Subcutaneous abdominal adipose tissue (tissue), 5 donors: ENCODE measurements at regions not wholly inside any gene's neighbourhood (a gene's known extent, or its start where the extent isn't known, plus 50 kb on each side); places are given as distances from the start of the nearest gene placed in this dataset.

Experiments
- H3K27ac ChIP-seq: one replicate; pipeline ENCODE4 v1.7.0; 2013; ENCODE audit warnings: low read depth, mild to moderate bottlenecking, inconsistent platforms, low read length, moderate library complexity
- H3K27me3 ChIP-seq, 5 donors: one replicate each; pipeline ENCODE4 v1.7.0; 2013; ENCODE audit warnings: low read length in 5 of 5, inconsistent platforms in 1 of 5; ENCODE audit not compliant: control insufficient read depth in 5 of 5, insufficient read depth in 4 of 5
- H3K36me3 ChIP-seq, 5 donors: one replicate each; pipeline ENCODE4 v1.7.0; 2013; ENCODE audit warnings: low read length in 5 of 5; ENCODE audit not compliant: control insufficient read depth in 5 of 5, insufficient read depth in 5 of 5
- H3K4me1 ChIP-seq, 5 donors: one replicate each; pipeline ENCODE4 v1.7.0; 2013; ENCODE audit warnings: low read length in 5 of 5, mild to moderate bottlenecking in 3 of 5, moderate library complexity in 1 of 5; ENCODE audit not compliant: control insufficient read depth in 5 of 5, insufficient read depth in 5 of 5
- H3K4me3 ChIP-seq, 5 donors: one replicate each; pipeline ENCODE4 v1.7.0; 2013; ENCODE audit warnings: low read length in 5 of 5, low read depth in 1 of 5
- H3K9ac ChIP-seq, 5 donors: one replicate each; pipeline ENCODE4 v1.7.0; 2013; ENCODE audit warnings: low read length in 5 of 5, mild to moderate bottlenecking in 4 of 5, moderate library complexity in 3 of 5
- H3K9me3 ChIP-seq, 5 donors: one replicate each; pipeline ENCODE4 v1.7.0; 2013; ENCODE audit warnings: low read length in 5 of 5; ENCODE audit not compliant: control insufficient read depth in 5 of 5
- donor health status: healthy.
- donor health status: healthy.
- donor health status: healthy.
- donor health status: healthy.
- donor health status: healthy.

DNA sequence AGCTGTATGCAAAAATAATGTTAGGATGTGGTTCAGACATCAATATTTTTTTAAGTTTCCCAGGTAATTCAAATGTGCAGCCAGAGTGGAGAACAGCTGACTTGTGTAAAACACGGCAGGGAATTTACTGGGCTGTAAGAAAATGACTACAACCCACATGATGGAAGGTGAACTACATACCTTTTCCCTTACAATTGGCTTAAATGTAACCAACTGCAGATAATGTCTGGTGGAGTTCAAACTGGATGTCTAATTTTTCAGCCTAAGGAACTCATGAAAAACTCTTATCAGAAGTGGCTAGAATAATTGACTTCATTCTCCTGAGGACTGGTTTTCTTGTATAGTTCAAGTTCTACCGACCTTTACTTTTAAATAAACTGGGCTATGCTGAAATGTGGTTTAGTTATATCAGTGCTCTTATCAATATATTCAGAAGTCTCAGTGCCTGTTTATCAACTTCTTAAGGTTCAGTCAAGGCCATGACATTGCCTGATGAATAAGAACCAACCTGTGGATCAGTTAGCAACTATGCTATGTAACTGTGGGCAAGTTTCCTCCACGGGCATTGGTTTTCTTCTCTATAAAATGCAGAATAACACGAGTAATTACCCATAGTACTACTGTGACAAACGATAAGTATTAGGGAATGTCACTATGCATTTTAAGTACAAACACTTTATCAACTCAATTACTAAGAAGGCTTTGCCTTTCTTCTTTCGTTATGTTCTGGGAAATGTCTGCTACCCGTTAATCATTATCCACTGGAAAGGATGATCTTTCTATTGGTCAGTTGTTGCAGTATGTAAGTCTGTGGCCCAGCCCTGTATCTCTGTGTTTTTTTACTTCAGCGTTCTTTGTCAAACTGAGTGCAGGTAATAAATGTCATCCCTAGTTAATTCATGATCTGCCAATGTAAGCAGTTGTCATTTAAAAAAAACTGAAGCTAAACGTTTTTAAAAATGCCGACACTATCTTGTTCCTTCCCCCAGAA lies 181.6 kb downstream of the PCDH7 start:
- Histone ChIP-seq H3K36me3 (no peaks in the 10 kb centered on the region), H3K9me3 (no peaks in the 10 kb centered on the region), H3K4me1 (no peaks in the 10 kb centered on the region), H3K4me3 (no peak overlapping the region), H3K27me3 (no peaks in the 10 kb centered on the region), H3K27ac (no peak overlapping the region), H3K9ac (no peak overlapping the region)

DNA sequence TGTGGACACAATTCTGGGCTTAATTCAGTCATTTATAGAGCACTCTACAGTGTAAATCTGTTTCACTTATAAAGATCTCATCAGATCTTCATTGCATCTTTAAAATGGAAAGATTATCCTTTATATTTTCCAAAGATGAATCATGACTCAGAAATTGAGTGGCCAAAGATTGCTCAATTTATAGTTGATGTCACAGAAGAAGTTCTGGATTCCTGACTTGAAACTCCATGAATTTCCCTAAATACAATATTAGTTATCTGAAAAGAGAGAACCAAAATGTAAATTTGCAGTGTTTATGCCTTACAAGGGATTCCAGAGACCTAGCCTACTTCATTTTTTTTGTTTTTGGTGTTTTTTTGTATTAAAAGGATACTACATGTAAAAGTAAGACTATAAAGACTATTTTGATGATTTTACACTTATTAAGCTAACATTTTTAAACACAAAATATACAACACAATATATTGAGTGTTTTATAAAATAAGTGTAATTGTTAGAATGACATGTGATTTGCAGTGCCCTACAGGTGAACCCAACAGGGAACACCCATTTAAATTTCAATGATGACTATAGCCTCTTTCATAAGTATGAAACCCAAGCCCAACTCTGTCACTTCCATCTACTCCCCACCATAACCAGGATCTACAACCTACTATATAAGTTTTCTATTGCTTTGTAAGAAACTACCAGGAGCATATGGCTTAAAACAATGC lies 183.5 kb downstream of the PCDH7 start:
- H3K9me3 ChIP-seq = no peaks in the 10 kb centered on the region
- H3K4me1 ChIP-seq = no peaks in the 10 kb centered on the region
- H3K27ac ChIP-seq = no peak overlapping the region
- H3K4me3 ChIP-seq = no peak overlapping the region
- H3K36me3 ChIP-seq = no peaks in the 10 kb centered on the region
- no peaks in the 10 kb centered on the region for H3K27me3 ChIP-seq
- no peak overlapping the region for H3K9ac ChIP-seq

DNA sequence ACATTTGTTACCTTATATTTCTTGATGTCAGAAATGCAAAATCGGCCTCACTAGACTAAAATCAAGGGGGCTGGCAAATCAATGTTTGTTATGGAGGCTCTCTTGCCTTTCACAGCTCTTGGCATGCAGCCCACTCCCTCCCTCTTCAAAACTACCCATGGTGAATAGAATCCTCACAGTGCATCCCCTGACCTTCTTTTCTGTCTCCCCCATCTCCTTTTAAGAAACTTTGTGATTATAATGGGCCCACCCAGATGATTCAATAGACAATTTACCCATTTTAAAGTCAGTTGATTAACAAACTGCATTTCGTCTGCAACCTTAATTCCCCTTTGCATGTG lies 184.0 kb downstream of the PCDH7 start:
- H3K27me3 ChIP-seq = no peaks in the 10 kb centered on the region
- no peaks in the 10 kb centered on the region for H3K4me1 ChIP-seq
- H3K9ac ChIP-seq = no peak overlapping the region
- no peaks in the 10 kb centered on the region for H3K36me3 ChIP-seq
- H3K4me3 ChIP-seq = no peak overlapping the region
- no peak overlapping the region for H3K27ac ChIP-seq
- H3K9me3 ChIP-seq = no peaks in the 10 kb centered on the region

DNA sequence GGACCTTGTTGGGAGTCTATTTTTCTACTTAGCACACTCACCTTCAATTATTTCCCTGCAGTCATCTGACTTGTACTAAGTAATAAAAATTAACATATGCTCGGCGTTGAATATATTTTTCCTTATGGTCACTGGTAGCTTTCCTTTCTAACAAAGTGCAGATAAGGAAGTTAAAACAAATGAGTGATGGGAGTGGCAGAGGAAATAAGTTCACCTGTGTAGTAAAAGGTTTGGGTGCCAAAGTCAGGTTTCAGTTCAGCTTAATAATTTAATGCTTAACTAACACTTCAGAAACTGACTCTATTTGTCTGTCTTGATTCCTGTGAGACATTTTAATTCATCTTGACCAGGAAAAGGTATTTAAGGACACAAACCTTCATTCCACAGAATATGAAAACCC lies 184.4 kb downstream of the PCDH7 start:
- no peaks in the 10 kb centered on the region for H3K36me3 ChIP-seq
- no peaks in the 10 kb centered on the region for H3K9me3 ChIP-seq
- no peak overlapping the region for H3K27ac ChIP-seq
- H3K27me3 ChIP-seq = no peaks in the 10 kb centered on the region
- H3K4me1 ChIP-seq = no peaks in the 10 kb centered on the region
- H3K9ac ChIP-seq = no peak overlapping the region
- no peak overlapping the region for H3K4me3 ChIP-seq

DNA sequence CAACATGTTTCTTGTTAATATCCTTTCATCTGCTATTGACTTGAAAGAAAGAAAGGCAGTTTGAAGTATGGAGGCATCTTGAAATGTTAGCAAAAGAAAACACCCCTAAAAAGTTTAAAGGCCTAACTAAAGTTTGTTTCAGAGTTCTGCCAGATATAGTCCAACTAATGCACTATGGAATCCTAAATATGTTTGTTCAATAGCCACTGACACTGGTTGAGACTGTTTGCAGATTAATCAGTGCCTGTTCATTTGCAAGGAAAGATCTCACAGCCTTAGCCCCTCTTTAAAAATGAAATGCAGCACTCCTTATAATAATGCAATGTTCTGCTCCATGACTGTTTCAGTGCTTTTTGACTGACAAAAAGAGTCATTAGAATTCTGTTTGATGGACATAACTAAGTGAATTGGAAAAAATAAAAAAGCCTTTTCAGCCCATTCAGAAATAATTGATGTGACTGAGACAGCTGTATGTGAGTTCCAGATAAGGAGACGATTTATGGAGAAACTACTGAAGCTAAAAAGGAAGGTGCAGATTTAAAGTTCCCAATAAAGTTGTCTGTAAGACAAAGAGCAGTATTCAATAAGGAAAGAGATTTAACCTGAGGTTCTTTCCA lies 192.0 kb downstream of the PCDH7 start:
- H3K27ac ChIP-seq = no peak overlapping the region
- no peaks in the 10 kb centered on the region for H3K27me3 ChIP-seq
- H3K9me3 ChIP-seq = no peaks in the 10 kb centered on the region
- no peak overlapping the region for H3K9ac ChIP-seq
- H3K36me3 ChIP-seq = no peaks in the 10 kb centered on the region
- H3K4me1 ChIP-seq = no peaks in the 10 kb centered on the region
- no peak overlapping the region for H3K4me3 ChIP-seq

DNA sequence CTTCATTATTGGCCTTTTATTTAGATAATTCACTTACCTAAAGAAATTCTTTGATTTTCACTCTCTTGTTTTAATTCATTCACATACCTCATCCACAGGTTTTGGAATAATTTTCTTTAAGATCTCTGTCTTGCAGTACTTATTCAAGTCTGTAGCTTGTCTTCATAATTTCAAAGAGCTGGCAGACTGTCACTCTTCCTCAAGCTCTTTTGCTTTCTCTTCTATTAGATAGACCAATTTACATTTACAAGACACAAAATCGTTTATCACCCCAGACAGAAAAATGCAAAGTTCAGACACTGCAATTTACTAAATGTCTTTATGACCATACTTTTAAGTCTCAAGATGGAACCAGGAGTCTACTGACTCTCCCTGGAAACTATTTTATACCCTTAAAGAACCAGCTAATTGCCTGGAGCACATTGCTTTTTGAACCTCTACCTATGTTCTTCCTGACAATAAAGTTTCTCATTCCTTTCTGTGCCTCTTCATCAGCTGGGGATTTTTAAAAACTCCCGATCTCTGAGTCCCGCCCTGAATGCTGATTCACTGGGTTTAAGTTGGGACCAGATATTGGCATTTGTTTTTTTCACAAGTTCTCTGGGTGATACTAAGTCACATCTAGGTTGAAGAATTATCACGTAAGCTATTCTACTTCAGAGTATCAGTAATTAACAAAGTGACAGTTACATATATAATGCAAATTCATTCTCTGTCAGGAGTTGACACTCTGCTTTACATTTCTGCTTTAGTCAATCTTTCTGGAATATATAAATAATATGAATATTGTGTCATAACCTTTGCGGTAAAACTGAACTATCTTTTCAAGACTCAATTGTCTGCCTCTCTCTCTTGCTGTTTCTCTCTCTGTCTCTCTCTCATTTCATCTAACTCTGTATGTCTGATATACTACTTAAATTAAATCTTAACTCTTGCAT lies 196.4 kb downstream of the PCDH7 start:
- Histone ChIP-seq H3K9me3 (no peaks in the 10 kb centered on the region), H3K36me3 (no peaks in the 10 kb centered on the region), H3K4me1 (no peaks in the 10 kb centered on the region), H3K27ac (no peak overlapping the region), H3K27me3 (no peaks in the 10 kb centered on the region), H3K9ac (no peak overlapping the region), H3K4me3 (no peak overlapping the region)

DNA sequence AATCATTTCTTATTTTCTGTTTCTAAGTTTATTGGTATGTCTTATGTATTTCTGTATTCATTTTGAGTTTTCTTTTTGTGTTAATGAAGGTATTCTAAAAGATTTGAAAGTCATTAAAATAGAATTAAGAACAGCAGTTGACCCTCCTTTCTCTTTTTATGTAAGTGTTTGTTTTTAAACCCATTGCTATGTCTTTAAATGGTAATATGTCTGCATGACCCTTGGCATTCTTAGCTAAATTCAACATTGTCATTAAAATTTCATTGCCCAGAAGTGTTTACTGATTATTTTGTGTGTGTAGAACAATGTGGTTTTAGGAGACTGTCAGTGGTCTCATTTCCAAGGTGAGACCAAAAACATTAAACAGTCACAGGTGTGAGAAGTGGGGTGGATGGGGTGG lies 197.8 kb downstream of the PCDH7 start:
- Histone ChIP-seq H3K4me3 (no peak overlapping the region), H3K9me3 (no peaks in the 10 kb centered on the region), H3K36me3 (no peaks in the 10 kb centered on the region), H3K27me3 (no peaks in the 10 kb centered on the region), H3K9ac (no peak overlapping the region), H3K4me1 (no peaks in the 10 kb centered on the region), H3K27ac (no peak overlapping the region)

DNA sequence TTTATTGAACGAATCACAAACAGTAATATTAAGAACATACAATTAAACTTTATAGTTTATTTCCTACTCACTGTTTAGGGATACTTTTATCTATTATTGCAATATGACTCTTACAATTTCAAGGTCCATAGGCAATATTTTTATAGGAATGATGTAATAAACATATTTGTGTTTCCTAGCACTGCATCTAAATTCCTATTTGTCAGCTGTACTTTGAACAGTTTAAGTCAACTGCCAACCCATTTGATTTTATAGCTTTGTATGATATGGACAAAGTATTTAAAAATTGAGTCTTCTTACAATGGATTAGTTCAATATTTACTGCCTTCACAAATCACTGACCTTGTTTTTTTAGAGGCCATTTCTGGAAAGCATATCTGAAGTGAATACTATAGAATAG lies 199.3 kb downstream of the PCDH7 start:
- H3K27me3 ChIP-seq = no peaks in the 10 kb centered on the region
- H3K27ac ChIP-seq = no peak overlapping the region
- no peaks in the 10 kb centered on the region for H3K4me1 ChIP-seq
- no peaks in the 10 kb centered on the region for H3K36me3 ChIP-seq
- no peak overlapping the region for H3K4me3 ChIP-seq
- no peaks in the 10 kb centered on the region for H3K9me3 ChIP-seq
- no peak overlapping the region for H3K9ac ChIP-seq

DNA sequence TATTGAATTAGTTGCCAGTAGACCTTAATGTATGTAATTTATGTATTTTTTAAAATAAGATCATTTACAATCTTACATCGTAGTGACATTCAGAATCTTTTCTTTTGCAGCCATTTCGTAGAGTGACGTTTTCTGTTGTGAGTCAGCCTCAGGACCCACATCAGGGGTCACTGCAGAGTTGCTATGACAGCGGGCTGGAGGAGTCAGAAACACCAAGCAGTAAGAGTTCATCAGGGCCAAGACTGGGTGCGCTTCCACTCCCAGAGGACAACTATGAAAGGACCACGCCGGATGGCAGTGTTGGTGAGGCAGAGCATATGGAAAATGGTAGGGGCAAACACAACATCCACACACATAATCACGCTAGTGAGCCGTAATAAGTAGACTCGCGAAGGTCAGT lies 199.9 kb downstream of the PCDH7 start:
- H3K4me3 ChIP-seq = no peak overlapping the region
- H3K9ac ChIP-seq = no peak overlapping the region
- no peak overlapping the region for H3K27ac ChIP-seq
- H3K4me1 ChIP-seq = no peaks in the 10 kb centered on the region
- no peaks in the 10 kb centered on the region for H3K27me3 ChIP-seq
- H3K36me3 ChIP-seq = no peaks in the 10 kb centered on the region
- no peaks in the 10 kb centered on the region for H3K9me3 ChIP-seq
